HEK293 (cell line): ENCODE measurements at regions not wholly inside any gene's neighbourhood (a gene's known extent, or its start where the extent isn't known, plus 50 kb on each side); places are given as distances from the start of the nearest gene placed in this dataset.

Experiments
- CTCF ChIA-PET: fragments of 350-600 bp; formaldehyde crosslinking; extraction: SDS; loops from one replicate; lab custom pipeline; 2021; ENCODE audit warnings: antibody characterized with exemption; lab: Yijun Ruan, JAX
- POLR2A ChIA-PET: fragments of 300-600 bp; formaldehyde crosslinking; extraction: SDS; loops from one replicate; lab custom pipeline; 2020; ENCODE audit warnings: antibody characterized with exemption, inconsistent platforms; lab: Yijun Ruan, JAX
- H3K27ac ChIP-seq: fragments of 200-500 bp; sonication (Bioruptor generic); 2 replicates; pipeline ENCODE4 v1.5.1; 2014; ENCODE audit warnings: low read depth, low read length, control low read depth, inconsistent platforms; ENCODE audit errors: extremely low read depth
- H3K36me3 ChIP-seq, 2 experiments: fragments of 200-500 bp in 1 of 2; sonication (Bioruptor generic) in 1 of 2; 1 replicate in 1 of 2; 2 replicates in 1 of 2; pipeline ENCODE4 v1.5.1; 2014 to 2017; ENCODE audit warnings: inconsistent platforms in 2 of 2, low read length in 2 of 2; ENCODE audit not compliant: control insufficient read depth in 2 of 2, insufficient read depth in 1 of 2
- H3K4me1 ChIP-seq: fragments of 200-500 bp; sonication (Bioruptor generic); 2 replicates; pipeline ENCODE4 v1.5.1; 2014; ENCODE audit warnings: mild to moderate bottlenecking, low read length, inconsistent platforms; ENCODE audit not compliant: control insufficient read depth, insufficient read depth
- H3K4me3 ChIP-seq: 2 replicates; pipeline ENCODE4 v1.5.1; 2011; ENCODE audit warnings: low read depth, mild to moderate bottlenecking, control low read depth, low read length, moderate library complexity
- H3K9me3 ChIP-seq: fragments of 200-500 bp; sonication (Bioruptor generic); 2 replicates; pipeline ENCODE4 v1.5.1; 2014; ENCODE audit warnings: low read depth, low read length, inconsistent platforms; ENCODE audit not compliant: control insufficient read depth, insufficient read depth
- IKZF3 ChIP-seq: fragments of 450-650 bp; IDR thresholded peaks from 2 replicates; pipeline ENCODE4 v1.5.0; 2018; ENCODE audit warnings: missing biosample characterization, mild to moderate bottlenecking, missing genetic modification characterization, moderate library complexity
- MZF1 ChIP-seq: fragments of 450-650 bp; formaldehyde crosslinking; IDR thresholded peaks from 2 replicates; pipeline ENCODE4 v1.5.1; 2017; ENCODE audit warnings: missing biosample characterization, missing genetic modification characterization, borderline replicate concordance
- REPIN1 ChIP-seq: fragments of 450-650 bp; formaldehyde crosslinking; IDR thresholded peaks from 2 replicates; pipeline ENCODE4 v1.5.1; 2017; ENCODE audit warnings: missing biosample characterization, missing genetic modification characterization, low read depth
- ZBTB21 ChIP-seq: fragments of 450-650 bp; formaldehyde crosslinking; IDR thresholded peaks from 2 replicates; pipeline ENCODE4 v1.5.1; 2017; ENCODE audit warnings: missing biosample characterization, missing genetic modification characterization
- ZFHX2 ChIP-seq: fragments of 450-650 bp; formaldehyde crosslinking; conservative IDR thresholded peaks from 2 replicates; pipeline ENCODE4 v1.5.1; 2016; ENCODE audit warnings: missing biosample characterization, missing genetic modification characterization
- ZFP37 ChIP-seq: fragments of 450-650 bp; formaldehyde crosslinking; IDR thresholded peaks from 2 replicates; pipeline ENCODE4 v1.5.1; 2016; ENCODE audit warnings: missing biosample characterization, missing genetic modification characterization
- ZNF112 ChIP-seq: fragments of 450-650 bp; formaldehyde crosslinking; IDR thresholded peaks from 2 replicates; pipeline ENCODE4 v1.5.0; 2017; ENCODE audit warnings: missing biosample characterization, missing genetic modification characterization
- ZNF19 ChIP-seq: fragments of 450-650 bp; formaldehyde crosslinking; IDR thresholded peaks from 2 replicates; pipeline ENCODE4; 2016; ENCODE audit warnings: missing biosample characterization, missing genetic modification characterization, low read depth
- ZNF23 ChIP-seq: fragments of 450-650 bp; formaldehyde crosslinking; IDR thresholded peaks from 2 replicates; pipeline ENCODE4 v1.5.1; 2016; ENCODE audit warnings: missing biosample characterization, missing genetic modification characterization, borderline replicate concordance
- ZNF335 ChIP-seq: fragments of 450-650 bp; formaldehyde crosslinking; conservative IDR thresholded peaks from 2 replicates; pipeline ENCODE4 v1.5.1; 2016; ENCODE audit warnings: missing biosample characterization, missing genetic modification characterization
- ZNF398 ChIP-seq: fragments of 450-650 bp; formaldehyde crosslinking; IDR thresholded peaks from 2 replicates; pipeline ENCODE4 v1.5.1; 2017; ENCODE audit warnings: missing biosample characterization, missing genetic modification characterization
- ZNF416 ChIP-seq: fragments of 450-650 bp; formaldehyde crosslinking; IDR thresholded peaks from 2 replicates; pipeline ENCODE4 v1.5.1; 2016; ENCODE audit warnings: missing biosample characterization, missing genetic modification characterization
- ZNF48 ChIP-seq: fragments of 450-650 bp; formaldehyde crosslinking; IDR thresholded peaks from 2 replicates; pipeline ENCODE4 v1.5.1; 2016; ENCODE audit warnings: missing biosample characterization, missing genetic modification characterization
- ZNF488 ChIP-seq: fragments of 450-650 bp; formaldehyde crosslinking; IDR thresholded peaks from 2 replicates; pipeline ENCODE4 v1.5.1; 2016; ENCODE audit warnings: missing biosample characterization, missing genetic modification characterization
- ZNF571 ChIP-seq: fragments of 450-650 bp; formaldehyde crosslinking; IDR thresholded peaks from 2 replicates; pipeline ENCODE4 v1.5.0; 2017; ENCODE audit warnings: missing biosample characterization, missing genetic modification characterization
- ZNF843 ChIP-seq: fragments of 450-650 bp; formaldehyde crosslinking; IDR thresholded peaks from 2 replicates; pipeline ENCODE4 v1.5.1; 2016; ENCODE audit warnings: missing biosample characterization, missing genetic modification characterization
- TF ChIP-seq, protein P1 (sequence below): fragments of 450-650 bp; formaldehyde crosslinking; IDR thresholded peaks from 2 replicates; pipeline ENCODE4 v1.5.1; 2017; ENCODE audit warnings: missing biosample characterization, missing genetic modification characterization
- TF ChIP-seq, protein P2 (sequence below): fragments of 450-650 bp; formaldehyde crosslinking; IDR thresholded peaks from 2 replicates; pipeline ENCODE4 v1.5.1; 2016; ENCODE audit warnings: missing biosample characterization, missing genetic modification characterization
- TF ChIP-seq, protein P3 (sequence below): fragments of 450-650 bp; formaldehyde crosslinking; IDR thresholded peaks from 2 replicates; pipeline ENCODE4 v1.5.1; 2017; ENCODE audit warnings: missing biosample characterization, mild to moderate bottlenecking, missing genetic modification characterization, moderate library complexity

GRCh38 chr14:22338381-22338780, 250.6 kb downstream of the DAD1 start (continued):
- TF ChIP-seq, protein P1, sequence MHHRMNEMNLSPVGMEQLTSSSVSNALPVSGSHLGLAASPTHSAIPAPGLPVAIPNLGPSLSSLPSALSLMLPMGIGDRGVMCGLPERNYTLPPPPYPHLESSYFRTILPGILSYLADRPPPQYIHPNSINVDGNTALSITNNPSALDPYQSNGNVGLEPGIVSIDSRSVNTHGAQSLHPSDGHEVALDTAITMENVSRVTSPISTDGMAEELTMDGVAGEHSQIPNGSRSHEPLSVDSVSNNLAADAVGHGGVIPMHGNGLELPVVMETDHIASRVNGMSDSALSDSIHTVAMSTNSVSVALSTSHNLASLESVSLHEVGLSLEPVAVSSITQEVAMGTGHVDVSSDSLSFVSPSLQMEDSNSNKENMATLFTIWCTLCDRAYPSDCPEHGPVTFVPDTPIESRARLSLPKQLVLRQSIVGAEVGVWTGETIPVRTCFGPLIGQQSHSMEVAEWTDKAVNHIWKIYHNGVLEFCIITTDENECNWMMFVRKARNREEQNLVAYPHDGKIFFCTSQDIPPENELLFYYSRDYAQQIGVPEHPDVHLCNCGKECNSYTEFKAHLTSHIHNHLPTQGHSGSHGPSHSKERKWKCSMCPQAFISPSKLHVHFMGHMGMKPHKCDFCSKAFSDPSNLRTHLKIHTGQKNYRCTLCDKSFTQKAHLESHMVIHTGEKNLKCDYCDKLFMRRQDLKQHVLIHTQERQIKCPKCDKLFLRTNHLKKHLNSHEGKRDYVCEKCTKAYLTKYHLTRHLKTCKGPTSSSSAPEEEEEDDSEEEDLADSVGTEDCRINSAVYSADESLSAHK (tag by site-specific recombination): no peak
- no peak for TF ChIP-seq ZNF19 (tag by site-specific recombination)

DNA sequence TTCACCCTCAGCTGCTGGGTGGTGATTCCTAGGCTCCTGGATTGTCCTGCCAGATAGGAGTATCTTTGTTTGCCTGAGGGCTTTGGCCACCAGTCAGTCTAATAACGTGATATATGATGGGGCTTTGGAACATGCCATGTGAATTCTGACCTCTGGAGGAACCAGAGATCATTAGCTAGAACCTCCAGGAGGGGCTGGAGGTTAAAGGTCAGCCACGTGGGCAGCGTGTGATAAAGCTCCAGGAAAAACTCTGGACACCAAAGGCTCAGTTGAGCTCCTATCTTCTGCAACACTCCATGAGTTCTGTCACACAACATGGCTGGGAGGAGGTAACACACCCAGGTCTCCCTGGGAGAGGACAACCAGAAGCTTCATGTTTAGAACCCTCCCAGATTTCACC, 251.1 kb downstream of the DAD1 start:
- H3K36me3 ChIP-seq: no peaks in the 10 kb centered on the region
- H3K4me3 ChIP-seq: no peak overlapping the region
- POLR2A ChIA-PET: no interaction called here
- no peaks in the 10 kb centered on the region for H3K9me3 ChIP-seq
- no peak for TF ChIP-seq ZNF416 (tag by site-specific recombination)
- TF ChIP-seq, protein P2, sequence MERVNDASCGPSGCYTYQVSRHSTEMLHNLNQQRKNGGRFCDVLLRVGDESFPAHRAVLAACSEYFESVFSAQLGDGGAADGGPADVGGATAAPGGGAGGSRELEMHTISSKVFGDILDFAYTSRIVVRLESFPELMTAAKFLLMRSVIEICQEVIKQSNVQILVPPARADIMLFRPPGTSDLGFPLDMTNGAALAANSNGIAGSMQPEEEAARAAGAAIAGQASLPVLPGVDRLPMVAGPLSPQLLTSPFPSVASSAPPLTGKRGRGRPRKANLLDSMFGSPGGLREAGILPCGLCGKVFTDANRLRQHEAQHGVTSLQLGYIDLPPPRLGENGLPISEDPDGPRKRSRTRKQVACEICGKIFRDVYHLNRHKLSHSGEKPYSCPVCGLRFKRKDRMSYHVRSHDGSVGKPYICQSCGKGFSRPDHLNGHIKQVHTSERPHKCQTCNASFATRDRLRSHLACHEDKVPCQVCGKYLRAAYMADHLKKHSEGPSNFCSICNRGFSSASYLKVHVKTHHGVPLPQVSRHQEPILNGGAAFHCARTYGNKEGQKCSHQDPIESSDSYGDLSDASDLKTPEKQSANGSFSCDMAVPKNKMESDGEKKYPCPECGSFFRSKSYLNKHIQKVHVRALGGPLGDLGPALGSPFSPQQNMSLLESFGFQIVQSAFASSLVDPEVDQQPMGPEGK (tag by site-specific recombination): no peak
- TF ChIP-seq ZFHX2: no peak
- no peak for TF ChIP-seq ZNF488 (tag by site-specific recombination)
- TF ChIP-seq MZF1 (tag by site-specific recombination): no peak
- no peak for TF ChIP-seq ZNF112 (tag by site-specific recombination)
- TF ChIP-seq ZNF398 (tag by site-specific recombination): no peak
- TF ChIP-seq, protein P3, sequence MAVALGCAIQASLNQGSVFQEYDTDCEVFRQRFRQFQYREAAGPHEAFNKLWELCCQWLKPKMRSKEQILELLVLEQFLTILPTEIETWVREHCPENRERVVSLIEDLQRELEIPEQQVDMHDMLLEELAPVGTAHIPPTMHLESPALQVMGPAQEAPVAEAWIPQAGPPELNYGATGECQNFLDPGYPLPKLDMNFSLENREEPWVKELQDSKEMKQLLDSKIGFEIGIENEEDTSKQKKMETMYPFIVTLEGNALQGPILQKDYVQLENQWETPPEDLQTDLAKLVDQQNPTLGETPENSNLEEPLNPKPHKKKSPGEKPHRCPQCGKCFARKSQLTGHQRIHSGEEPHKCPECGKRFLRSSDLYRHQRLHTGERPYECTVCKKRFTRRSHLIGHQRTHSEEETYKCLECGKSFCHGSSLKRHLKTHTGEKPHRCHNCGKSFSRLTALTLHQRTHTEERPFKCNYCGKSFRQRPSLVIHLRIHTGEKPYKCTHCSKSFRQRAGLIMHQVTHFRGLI (tag by site-specific recombination): no peak
- TF ChIP-seq, all 188 proteins: peak for 0
- Histone ChIP-seq H3K4me1 (peaks cover 13% of the 10 kb centered on the region), H3K27ac (no peak overlapping the region)
- CTCF ChIA-PET: interaction anchor here (0.6 to 2.3 kb wide), 4 partner anchors 17 to 219 kb away, joined by 3 to 8 read pairs (median 3); no protein-coding TSS in a partner anchor

DNA sequence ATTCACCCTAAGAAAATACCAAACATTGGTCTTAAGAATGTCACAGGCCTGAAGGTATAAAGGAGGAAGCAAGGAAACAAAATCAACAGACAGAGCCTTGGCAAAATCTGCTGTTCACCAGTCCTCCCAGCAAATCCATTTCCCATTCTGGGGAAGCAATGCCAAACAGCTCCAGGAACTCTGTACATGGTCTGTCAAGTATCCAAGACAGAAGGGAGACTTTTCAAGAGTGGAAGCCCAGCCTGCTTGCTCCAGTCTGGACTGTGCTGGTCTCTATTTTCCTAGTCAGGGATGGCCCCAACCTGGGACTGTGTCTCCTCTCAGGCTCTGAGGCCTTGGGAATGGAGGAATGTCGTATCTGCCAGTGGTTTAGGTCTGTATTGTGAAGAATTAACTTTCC, 251.5 kb downstream of the DAD1 start:
- Histone ChIP-seq H3K4me3 (no peak overlapping the region), H3K36me3 (no peaks in the 10 kb centered on the region), H3K9me3 (no peaks in the 10 kb centered on the region), H3K27ac (no peak overlapping the region), H3K4me1 (peaks cover 17% of the 10 kb centered on the region)
- TF ChIP-seq REPIN1 (no peak), ZNF335 (no peak), ZNF843 (tag by site-specific recombination) (no peak), ZBTB21 (no peak), ZNF48 (tag by site-specific recombination) (no peak), ZFP37 (no peak), IKZF3 (no peak), ZNF23 (no peak), ZNF571 (tag by site-specific recombination) (no peak), MZF1 (tag by site-specific recombination) (no peak)
- CTCF ChIA-PET: interaction anchor here (0.6 to 2.3 kb wide), 4 partner anchors 17 to 125 kb away, joined by 3 to 8 read pairs (median 3); no protein-coding TSS in a partner anchor
- POLR2A ChIA-PET: no interaction called here
